Stimulated activated CD4-positive, alpha-beta T cell treated with anti-CD3 and anti-CD28 coated beads, Interleukin-4, amount 100 ng/mL, for 48 hours (primary cell): ENCODE measurements at regions not wholly inside any gene's neighbourhood (a gene's known extent, or its start where the extent isn't known, plus 50 kb on each side); places are given as distances from the start of the nearest gene placed in this dataset.

ENCODE experiments used
- DNase-seq, 2 donors: peaks; one replicate each; pipeline ENCODE4 v3.0.0-alpha.2; 2020; ENCODE audit warnings: low read depth in 2 of 2

DNA sequence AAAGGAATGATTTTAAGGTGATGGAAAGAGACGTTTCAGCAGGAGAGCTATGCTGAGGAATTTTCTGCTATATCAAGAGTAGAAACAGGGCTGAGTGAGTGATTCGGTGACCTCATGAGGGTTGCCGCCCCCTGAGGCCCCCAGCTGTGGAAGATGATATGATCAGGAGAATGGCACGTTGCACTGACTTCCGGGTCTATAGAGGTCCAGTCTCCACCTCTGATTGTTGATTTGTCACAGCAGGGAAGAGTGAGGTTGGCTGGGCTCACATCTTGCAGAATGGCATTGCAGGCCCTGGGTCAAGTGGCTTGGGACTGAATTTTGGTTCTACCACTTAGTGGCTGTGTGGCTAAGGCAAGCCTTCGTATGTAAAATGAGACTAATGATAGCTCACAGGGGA lies 205.1 kb downstream of the SNX19 start:
- no peak for DNase-seq

- no peak for DNase-seq
These were observed 203.8 kb downstream of the SNX19 start for GRCh38 chr11:130712480-130712879.

- no peak for DNase-seq
These were observed 201.0 kb downstream of the SNX19 start for GRCh38 chr11:130715085-130715876.

- no peak for DNase-seq
These were observed 200.4 kb downstream of the SNX19 start for GRCh38 chr11:130715877-130716220.

DNA sequence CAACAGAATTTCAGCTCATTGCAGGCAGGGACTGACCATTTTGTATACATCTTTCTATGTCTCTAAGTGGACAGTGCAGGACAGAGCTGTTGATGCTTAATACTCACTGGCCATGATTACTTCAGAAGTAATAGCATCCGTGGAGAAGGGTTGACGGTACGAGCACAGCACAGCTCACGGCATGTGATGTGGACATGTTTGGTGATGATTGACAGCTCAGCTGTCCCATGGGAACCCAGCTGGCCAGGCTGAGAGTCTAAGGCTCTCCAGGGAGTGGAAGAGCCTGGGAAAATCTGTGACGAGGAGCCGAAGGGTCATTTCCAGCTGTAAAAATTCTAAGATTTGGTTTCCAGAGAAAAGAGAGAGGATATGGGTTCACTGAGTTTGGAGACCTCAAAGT lies 198.2 kb downstream of the SNX19 start:
- DNase-seq = no peak

DNA sequence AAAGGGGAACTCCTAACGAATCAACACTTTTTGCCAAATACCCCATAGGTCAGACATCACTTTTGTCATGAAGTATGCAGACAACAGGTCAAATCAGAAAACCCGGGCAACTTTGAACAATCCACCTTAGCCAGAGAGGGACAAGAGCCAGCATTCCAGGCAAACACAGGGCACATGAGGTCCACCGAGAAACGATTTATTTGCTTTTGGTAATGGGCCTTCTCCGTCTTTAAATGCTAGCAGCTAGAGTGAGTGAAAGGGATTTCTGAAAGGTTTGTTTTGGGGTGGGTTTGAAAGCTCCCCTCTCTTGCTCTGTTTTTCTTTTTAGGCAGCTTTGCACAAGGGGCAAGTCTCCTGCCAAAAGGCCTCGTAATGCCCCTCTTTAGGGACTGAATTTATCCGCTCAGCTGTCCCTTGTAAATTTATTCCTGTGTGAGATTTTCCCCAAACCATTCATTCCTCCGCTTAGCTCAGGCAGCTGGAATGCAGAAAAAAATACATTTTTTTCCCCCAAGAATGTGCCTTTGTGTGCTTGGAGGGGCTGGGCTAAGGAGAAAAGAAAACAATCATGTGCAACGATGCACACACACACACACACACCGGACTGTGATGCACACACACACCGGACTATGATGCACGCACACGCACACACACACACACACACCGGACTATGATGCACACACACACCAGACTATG lies 196.9 kb downstream of the SNX19 start:
- DNase-seq = no peak

- no peak for DNase-seq
These were observed 195.9 kb downstream of the SNX19 start for GRCh38 chr11:130720232-130721022.

DNA sequence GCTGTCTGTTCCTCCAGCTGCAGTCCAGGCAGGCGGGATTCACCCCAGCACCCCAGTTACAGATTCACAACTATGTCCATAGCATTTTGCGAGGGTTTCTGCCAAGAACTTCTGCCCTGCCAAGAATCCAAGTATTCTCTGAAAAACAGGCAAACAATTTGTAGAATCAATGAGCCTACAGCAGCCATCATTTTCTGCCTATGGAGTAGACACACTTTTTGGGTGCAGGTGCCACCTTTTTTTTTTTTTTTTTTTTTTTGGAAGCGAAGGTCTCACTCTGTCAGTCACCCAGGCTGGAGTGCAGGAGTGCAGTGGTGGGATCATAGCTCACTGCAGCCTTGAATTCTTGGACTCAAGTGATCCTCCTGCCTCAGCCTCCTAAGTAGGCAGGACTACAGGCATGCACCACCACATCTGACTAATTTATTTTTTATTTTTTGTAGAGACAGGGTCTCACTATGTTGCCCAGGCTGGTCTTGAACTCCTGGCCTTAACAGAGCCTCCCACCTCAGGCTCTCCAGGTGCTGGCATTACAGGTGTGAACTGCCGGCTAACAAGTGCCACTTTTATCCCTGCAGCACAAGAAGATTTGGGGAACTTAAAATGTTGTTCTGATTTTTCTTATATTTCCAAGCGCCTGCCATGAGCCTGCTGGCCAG lies 195.1 kb downstream of the SNX19 start:
- DNase-seq = no peak

DNA sequence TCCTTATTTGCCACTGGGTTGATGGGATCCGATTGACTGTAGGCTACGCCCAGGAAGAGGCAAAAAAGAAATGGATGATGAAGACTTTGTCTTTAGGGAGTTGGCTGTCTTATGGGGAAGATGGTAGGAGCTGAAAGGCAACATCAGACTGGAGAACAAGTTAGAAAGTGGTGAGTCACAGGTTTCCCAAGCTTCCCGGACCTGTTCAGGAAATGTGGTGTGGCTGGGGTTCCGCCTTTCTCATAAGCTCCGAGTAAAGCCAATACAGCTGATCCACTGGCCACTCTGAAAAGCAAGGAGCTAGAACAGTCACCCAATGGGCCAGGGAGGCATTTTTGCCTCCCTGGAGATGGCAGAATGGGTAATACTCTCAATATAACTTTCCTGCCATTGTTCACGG lies 194.5 kb downstream of the SNX19 start:
- DNase-seq = no peak

DNA sequence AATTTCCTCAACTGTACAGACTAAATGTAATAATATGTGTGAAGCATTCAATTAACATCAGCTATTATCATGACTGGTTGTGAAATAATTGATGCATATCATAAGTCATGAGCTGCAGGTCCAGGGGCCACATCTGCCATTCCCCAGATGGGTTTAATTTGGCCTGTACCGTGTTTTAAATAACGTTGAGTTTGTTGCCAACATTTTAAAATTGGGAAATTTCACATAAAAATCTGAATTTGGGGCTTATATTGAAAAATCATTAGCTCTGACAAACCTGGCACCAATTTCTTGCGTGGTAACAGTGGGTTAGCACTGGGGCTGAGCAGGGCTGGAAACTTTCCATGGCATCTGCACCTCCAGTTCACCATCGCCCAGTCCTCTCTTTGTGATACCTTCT lies 193.9 kb downstream of the SNX19 start:
- no peak for DNase-seq

- DNase-seq = no peak
These were observed 190.7 kb downstream of the SNX19 start for GRCh38 chr11:130725421-130726233.

DNA sequence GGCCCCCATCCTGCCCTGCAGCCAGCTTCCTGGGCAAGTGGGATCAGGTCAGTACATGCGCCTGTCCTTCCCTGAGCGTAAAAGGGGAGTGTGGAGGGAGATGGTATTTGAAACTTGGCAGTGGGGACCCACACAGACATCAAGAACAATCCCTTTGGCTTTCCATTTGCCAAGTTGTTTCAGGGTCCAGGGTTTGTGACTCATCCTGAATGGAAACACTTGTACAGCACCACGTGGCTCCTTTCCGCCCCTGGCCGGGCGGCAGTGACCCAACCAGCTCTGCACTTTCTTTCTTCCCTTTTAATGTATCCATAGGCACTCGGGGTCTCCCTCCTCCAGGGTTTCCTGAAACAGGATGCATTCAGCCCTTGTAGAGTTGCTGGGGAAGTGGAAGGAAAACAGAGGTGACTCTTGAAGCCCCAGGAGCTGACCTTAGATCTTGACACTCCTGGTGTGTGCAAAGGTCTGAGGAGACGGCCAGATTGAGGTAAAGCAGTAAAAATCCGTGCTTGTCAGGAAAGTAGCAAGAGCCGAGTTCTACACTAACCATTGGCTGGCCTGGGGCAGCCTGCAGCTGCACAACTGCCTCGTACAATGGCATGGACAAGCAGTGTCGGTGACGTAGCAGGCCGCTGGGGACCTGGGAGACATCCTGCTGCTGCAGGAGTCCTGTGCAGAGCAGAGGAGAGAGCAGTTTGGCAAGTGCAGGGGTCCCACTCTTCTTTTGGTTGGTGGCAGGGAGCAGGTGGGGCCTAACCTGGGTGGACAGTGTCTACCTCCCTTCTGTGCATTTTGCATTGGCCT lies 189.8 kb downstream of the SNX19 start:
- DNase-seq = no peak

GRCh38 chr11:130727157-130728119 lies 188.8 kb downstream of the SNX19 start:
- no peak for DNase-seq

GRCh38 chr11:130728185-130729180 lies 187.8 kb downstream of the SNX19 start:
- no peak for DNase-seq

DNA sequence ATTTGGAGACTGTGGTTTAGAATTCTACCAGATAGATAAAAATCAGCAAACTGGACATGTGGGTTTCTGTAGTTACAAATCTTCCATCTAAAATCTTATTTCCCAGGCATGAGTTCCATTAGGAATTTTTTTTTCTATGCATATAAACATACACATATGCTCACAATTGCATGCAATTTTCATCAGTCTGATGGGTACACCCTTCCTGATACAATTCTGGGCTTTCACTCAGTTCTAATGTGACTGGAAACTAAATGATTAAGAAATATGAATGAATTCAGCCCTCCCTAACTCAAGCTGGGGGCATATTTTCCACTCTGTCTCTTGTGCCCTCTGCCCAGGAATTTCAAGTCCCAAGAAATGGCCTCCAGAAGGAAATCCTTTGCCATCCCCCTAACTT lies 187.1 kb downstream of the SNX19 start:
- no peak for DNase-seq

GRCh38 chr11:130729678-130730300 lies 186.5 kb downstream of the SNX19 start:
- DNase-seq = no peak

GRCh38 chr11:130731401-130731800 lies 184.9 kb downstream of the SNX19 start:
- DNase-seq = no peak

- DNase-seq = no peak
These were observed 183.8 kb downstream of the SNX19 start for GRCh38 chr11:130732476-130732875.
